ENCODE measurements at regions not wholly inside any gene's neighbourhood (a gene's known extent, or its start where the extent isn't known, plus 50 kb on each side); places are given as distances from the start of the nearest gene placed in this dataset.
A peak's percentile ranks its signal among the peaks of the same experiment; 100 is the strongest.

- intact Hi-C loops (cut with DNase I; ENCODE audit: low total_unique reads) (no loop called here), in situ Hi-C loops (cut with MboI; ENCODE audit: low pct_ligation_motif_present in 1 of 4, low pct_unique_long_range_greater_than_20kb in 1 of 4, low sequenced_read_pairs in 3 of 4) (no loop called here)
- H3K27me3 ChIP-seq: no peaks in the 10 kb centered on the region
Observed at GRCh38 chr15:67917037-67917436, 77.2 kb upstream of the RNU6-1 start.

GRCh38 chr15:67917636-67918035 lies 77.8 kb upstream of the RNU6-1 start:
- in situ Hi-C loops (cut with MboI; ENCODE audit: low pct_ligation_motif_present in 1 of 4, low pct_unique_long_range_greater_than_20kb in 1 of 4, low sequenced_read_pairs in 3 of 4) (no loop called here), intact Hi-C loops (cut with DNase I; ENCODE audit: low total_unique reads) (no loop called here)
- Histone ChIP-seq H3K27me3 (no peaks in the 10 kb centered on the region), H3K27ac (peak overlapping the region; percentile 72 to 90 (median 86)), H3K4me3 (no peak overlapping the region), H3K36me3 (no peaks in the 10 kb centered on the region), H3K9me3 (no peaks in the 10 kb centered on the region), H3K4me1 (peaks cover 24 to 40% (median 28%) of the 10 kb centered on the region in 4 donors)
- DNase-seq: no peak
- TF ChIP-seq CTCF (IDR thresholded peaks at IDR 0.05) (no peak), POLR2A (IDR thresholded peaks at IDR 0.05) (no peak), EP300 (IDR thresholded peaks at IDR 0.05; ENCODE audit: low read depth) (no peak), POLR2AphosphoS5 (IDR thresholded peaks at IDR 0.05) (no peak)
- 86 to 88% methylated on average over 1 of the region's 1 CpG for WGBS, 2 donors (ENCODE audit: low coverage in 1 of 2)

More at GRCh38 chr15:67917037-67917436, 77.2 kb upstream of the RNU6-1 start:
- Histone ChIP-seq H3K9me3 (no peaks in the 10 kb centered on the region), H3K36me3 (no peaks in the 10 kb centered on the region), H3K27ac (peak overlapping the region; percentile 72 to 90 (median 86)), H3K4me3 (no peak overlapping the region), H3K4me1 (peaks cover 24 to 40% (median 28%) of the 10 kb centered on the region in 4 donors)
- DNase-seq: no peak
- TF ChIP-seq EP300 (IDR thresholded peaks at IDR 0.05; ENCODE audit: low read depth) (no peak), POLR2AphosphoS5 (IDR thresholded peaks at IDR 0.05) (no peak), POLR2A (IDR thresholded peaks at IDR 0.05) (no peak), CTCF (IDR thresholded peaks at IDR 0.05) (no peak)
- WGBS, 2 donors (ENCODE audit: low coverage in 1 of 2): 88% methylated on average over 4 of the region's 4 CpGs; no CpG with 5 or more reads in 1 of the 2 donors

GRCh38 chr15:67918205-67918861 lies 78.5 kb upstream of the RNU6-1 start:
- no peak for DNase-seq
- no peaks in the 10 kb centered on the region for H3K27me3 ChIP-seq
- TF ChIP-seq POLR2AphosphoS5 (IDR thresholded peaks at IDR 0.05): no peak
- no peak overlapping the region for H3K4me3 ChIP-seq
- intact Hi-C loops (cut with DNase I; ENCODE audit: low total_unique reads) (no loop called here), in situ Hi-C loops (cut with MboI; ENCODE audit: low pct_ligation_motif_present in 1 of 4, low pct_unique_long_range_greater_than_20kb in 1 of 4, low sequenced_read_pairs in 3 of 4) (no loop called here)
- H3K36me3 ChIP-seq: no peaks in the 10 kb centered on the region
- H3K27ac ChIP-seq: peak overlapping the region in 2 of 4 donors; percentile 87 to 90
- no peaks in the 10 kb centered on the region for H3K9me3 ChIP-seq
- H3K4me1 ChIP-seq: peaks cover 28 to 40% (median 28%) of the 10 kb centered on the region in 4 donors
- WGBS, 2 donors (ENCODE audit: low coverage in 1 of 2): 90% methylated on average over 10 of the region's 10 CpGs; no CpG with 5 or more reads in 1 of the 2 donors

GRCh38 chr15:67920524-67921240 lies 80.8 kb upstream of the RNU6-1 start:
- Histone ChIP-seq H3K4me1 (peaks cover 17 to 20% (median 19%) of the 10 kb centered on the region in 4 donors), H3K9me3 (no peaks in the 10 kb centered on the region), H3K4me3 (no peak overlapping the region), H3K36me3 (no peaks in the 10 kb centered on the region), H3K27ac (no peak overlapping the region), H3K27me3 (no peaks in the 10 kb centered on the region)
- intact Hi-C loops (cut with DNase I; ENCODE audit: low total_unique reads): no loop called here
- DNase-seq: no peak
- no peak for TF ChIP-seq CTCF (IDR thresholded peaks at IDR 0.05)
- TF ChIP-seq EP300 (IDR thresholded peaks at IDR 0.05; ENCODE audit: low read depth): no peak
- no peak for TF ChIP-seq POLR2A (IDR thresholded peaks at IDR 0.05)
- TF ChIP-seq POLR2AphosphoS5 (IDR thresholded peaks at IDR 0.05): no peak
- WGBS, 2 donors (ENCODE audit: low coverage in 1 of 2): 73 to 83% methylated on average over 4 to 6 of the region's 6 CpGs
- in situ Hi-C loops (cut with MboI; ENCODE audit: low pct_ligation_motif_present in 1 of 4, low pct_unique_long_range_greater_than_20kb in 1 of 4, low sequenced_read_pairs in 3 of 4): no loop called here
